ENCODE measurements at regions not wholly inside any gene's neighbourhood (a gene's known extent, or its start where the extent isn't known, plus 50 kb on each side); places are given as distances from the start of the nearest gene placed in this dataset.
"Not testable (repeated sequence)": the region's sequence is repeated elsewhere in the genome, so short reads cannot be mapped to it uniquely, and the experiment has no call there.

DNA sequence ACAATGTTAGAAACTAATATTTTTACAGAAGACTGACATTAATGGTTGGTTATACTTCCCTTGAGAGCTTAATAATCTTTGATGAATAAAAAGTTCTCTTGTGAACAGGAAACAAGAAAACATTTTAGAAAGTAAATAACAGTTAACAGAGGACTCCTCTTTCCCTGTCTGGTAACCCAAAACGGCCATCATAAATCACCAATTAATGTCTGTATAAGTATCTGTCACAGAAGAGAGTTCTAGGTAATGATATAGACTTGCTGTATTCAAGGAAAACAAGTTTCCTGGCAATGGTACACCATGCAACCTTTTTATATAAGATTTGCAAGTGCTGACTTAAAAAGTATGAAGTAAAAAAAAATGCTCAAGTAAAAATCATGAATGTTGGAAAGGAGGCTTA lies 426.7 kb downstream of the SOX2 start:
- no peak for DNase-seq (ENCODE audit: low spot score)

DNA sequence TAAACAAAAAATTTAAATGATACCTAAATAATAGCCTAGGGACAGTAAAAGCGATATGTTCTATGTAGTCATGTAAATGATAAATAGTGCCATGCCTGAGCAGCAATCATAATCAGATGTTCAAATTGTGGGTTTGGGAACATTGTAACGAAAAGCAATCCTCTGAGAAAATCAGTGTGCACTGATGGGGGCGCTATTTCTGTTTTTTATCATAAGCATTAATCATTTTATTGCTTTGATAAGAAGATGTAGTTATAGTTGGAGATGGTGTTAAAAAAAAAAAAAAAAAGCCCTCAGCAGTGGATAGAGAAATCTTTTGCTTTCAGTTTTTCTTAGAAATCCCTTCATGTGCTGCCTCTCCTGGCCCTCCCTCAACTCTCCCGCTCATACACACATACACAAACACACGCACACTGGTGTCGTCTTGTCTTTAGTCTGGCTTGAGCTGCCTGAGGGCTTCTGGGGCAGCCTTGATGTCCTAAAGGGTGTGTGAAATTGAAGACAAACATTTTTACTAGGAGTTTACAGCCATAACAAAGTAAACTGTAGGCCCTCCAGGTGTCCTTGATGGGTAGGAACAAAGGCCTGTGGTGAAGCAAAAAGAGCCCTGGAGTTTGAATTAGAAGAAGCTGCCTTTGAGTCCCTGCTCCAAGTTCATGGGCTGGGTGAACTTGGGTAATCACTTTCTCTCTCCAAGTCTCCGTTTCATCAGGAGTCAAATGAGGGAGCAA lies 428.1 kb downstream of the SOX2 start:
- no peak for DNase-seq (ENCODE audit: low spot score)

DNA sequence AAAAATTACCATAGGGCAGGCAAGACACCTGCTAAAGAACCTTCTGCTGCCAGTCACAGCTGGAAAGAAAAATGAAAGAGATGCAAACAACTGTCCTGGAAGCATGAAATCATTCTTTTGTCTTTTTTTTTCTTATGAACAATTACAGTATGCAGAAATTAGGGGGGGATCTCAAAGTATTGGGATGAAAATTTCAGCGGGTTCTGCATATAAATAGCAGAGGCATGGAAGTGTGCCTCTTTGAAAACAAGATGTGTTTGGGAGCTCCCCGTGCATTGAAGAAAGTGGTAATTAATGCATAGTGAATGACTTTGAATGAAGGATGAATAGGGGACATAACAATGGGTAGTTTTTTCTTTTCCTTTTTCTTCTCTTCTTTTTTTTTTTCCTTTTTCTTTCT lies 431.2 kb downstream of the SOX2 start:
- no peak for DNase-seq (ENCODE audit: low spot score)

DNA sequence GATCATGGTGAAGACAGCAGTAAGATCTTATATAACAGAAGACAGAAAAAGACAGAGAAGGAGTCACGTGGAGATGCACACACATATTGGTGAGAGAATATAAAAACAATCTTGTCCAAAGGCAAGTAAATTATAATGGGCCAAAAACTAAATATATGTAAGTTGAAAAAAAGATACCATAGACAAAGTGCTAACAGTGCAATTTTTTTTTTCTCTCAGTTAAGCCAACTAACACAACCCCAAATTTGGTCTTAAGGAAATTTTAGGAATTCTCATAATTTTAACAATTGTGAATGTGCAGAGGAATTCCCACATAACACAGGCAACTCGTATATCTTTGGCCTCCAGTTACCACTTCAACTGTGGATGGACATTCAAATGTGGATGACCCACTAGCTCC lies 432.2 kb downstream of the SOX2 start:
- DNase-seq (ENCODE audit: low spot score) = no peak

DNA sequence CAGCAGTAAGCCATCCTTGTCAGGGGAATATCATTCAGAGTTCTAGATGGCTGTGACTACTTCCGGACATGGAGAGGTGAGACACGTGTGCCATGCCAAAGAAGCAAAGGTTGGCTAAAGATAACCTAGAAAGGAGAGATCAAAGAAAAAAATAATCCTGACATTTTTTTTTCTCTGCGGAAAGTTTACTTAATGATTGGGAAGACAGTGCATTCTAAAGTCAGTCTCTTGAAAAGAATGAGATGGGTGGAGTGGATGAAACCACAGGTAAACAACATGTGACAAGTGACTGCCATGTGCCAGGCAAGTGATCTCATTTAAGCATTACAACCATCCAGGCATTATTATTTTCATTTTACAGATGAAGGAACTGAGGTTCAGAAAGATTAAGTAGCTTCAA lies 436.6 kb downstream of the SOX2 start:
- no peak for DNase-seq (ENCODE audit: low spot score)

DNA sequence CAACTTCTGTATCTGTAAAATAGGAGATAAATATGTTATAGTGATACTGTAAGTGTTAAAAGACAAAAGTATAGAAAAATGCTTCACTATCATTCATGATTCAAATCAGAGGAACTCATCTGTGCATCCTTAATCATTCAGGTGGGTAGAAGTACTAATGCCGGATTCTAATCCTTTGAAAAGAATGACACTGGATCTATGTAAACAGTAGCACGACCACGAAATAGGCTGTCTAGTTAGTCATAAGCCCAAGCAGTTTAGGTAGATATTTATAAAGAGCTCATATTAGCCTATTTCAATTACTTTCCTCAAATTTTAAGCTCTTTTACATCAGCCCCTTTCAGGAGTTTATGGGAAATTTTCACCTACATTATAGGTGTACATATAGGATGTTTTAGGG lies 437.9 kb downstream of the SOX2 start:
- DNase-seq (ENCODE audit: low spot score) = no peak

DNA sequence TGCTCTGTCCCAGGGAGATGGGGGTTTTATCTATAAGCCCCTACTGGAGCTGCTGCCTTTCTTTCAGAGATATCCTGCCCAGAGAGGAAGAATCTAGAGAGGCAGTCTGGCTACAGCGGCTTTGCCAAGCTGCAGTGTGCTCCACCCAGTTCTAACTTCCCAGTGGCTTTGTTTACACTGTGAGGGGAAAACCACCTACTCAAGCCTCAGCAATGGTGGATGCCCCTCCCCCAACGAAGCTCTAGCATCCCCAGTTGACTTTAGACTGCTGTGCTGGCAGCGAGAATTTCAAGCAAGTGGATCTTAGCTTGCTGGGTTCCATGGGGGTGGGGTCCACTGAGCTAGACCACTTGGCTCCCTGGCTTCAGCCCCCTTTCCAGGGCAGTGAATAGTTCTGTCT lies 444.6 kb downstream of the SOX2 start:
- DNase-seq (ENCODE audit: low spot score) = not testable (repeated sequence)

DNA sequence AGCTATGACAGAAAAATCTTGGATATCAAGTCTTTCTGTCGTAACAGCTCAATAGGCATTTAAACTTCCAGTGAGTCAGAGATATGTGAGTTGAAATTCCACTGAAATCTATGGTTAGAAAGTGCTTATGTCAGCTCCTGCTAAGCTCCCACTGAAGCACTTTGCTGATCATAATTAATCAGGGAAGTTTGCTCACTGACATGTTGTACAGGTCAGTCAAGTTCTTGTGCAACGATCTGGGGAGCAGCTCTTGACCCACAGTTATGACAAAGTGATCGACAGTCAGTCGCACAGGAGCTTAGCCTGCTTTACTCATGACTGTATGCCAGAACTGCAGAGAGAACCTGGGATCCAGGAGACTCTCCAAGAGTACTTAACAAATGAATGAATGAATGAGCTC lies 453.5 kb downstream of the SOX2 start:
- no peak for DNase-seq (ENCODE audit: low spot score)

DNA sequence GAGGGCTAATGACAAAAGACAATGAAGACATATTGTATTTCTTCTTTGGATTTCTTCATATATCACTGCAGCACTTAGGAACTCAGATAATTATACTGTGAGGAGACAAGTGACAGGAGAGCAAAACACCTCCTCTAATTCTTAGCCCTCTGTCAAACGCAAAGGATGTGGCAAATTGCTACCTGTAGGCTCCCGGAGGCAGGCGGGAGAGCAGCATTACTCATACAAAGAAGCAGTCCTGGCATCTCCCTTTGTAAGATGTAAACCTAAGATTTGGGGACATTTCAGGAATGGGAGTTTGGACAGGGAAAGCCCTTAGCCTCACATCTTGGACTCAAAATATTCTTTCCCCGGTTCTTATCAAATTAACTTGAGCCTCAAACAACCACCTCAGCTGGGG lies 460.8 kb downstream of the SOX2 start:
- no peak for DNase-seq (ENCODE audit: low spot score)

DNA sequence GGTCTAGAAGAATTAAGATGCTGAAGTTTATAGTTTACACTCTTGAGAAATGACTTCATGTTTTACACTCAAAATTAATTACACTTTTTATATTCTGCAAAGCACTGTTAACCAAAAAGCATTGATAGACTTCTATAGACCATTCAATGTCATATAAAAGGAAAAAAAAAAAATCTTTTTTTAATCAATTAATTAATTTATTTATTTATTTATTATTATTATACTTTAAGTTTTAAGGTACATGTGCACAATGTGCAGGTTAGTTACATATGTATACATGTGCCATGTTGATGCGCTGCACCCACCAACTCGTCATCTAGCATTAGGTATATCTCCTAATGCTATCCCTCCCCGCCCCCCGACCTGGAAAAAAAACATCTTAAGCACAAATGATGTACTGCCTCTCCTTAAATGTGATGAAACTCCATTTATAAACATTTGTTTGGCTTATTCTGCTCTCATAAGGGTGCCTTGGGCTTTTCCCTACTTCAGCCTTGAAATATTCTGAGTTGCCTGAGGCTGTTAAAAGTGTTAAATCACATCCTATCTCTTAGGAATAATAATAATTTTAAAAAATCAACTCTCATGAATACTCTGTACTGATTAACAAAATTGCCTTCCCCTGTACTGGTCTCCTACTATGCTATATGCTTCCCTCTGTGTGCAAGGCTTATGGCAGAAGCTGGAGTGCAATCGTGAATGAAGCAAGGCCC lies 466.9 kb downstream of the SOX2 start:
- no peak for DNase-seq (ENCODE audit: low spot score)

DNA sequence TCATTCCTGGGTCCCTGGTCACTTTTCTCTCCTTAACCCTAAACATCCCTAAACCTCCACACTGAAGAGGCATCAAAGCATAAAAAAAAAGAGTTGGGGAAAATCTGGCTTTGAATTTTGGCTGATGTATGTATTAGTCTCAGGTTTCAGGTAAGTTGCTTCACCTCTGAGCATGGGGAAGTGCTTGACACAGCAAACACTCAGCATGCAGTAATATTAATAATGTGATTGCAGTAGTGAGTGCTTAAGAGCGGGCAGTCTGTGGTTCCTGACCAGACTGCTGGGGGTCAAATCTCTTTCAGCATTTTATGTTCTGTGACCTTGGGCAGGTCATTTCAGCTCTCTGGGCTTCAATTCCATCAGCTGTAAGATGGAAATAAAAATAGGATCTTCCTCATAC lies 467.9 kb downstream of the SOX2 start:
- no peak for DNase-seq (ENCODE audit: low spot score)

DNA sequence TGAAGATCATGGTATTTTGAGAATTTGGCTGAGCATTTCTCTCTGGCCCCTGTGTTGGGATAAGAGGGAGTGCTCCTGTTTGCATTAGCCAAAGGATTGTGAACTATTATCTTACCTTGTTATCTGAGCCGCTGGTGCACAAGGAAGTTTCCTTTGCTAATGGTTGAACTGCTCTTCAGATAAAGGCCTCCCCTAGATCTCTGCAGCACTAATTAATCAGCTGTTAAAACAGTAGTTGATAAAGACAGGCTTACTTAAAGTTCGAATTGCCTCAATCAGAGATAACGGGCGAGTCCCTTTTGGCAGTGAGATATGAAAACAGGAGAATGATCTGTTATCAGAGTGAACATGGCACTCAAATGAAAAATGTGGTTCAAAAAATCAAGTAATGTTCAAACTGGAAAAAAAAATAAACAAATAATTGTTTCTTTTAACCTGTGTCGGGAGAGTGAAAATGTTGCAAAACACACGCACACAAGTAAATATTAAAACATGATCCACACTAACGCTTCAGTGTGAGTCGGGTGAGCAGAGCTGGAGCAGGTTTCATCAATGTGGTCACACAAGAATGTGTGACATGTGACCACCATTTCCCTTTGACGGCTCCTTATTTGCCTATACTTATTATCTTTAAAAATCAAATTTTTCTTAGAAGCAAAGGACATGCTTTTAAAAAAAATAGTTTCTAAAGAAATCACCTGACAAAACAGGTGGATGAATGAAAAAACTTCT lies 469.1 kb downstream of the SOX2 start:
- DNase-seq (ENCODE audit: low spot score) = no peak

DNA sequence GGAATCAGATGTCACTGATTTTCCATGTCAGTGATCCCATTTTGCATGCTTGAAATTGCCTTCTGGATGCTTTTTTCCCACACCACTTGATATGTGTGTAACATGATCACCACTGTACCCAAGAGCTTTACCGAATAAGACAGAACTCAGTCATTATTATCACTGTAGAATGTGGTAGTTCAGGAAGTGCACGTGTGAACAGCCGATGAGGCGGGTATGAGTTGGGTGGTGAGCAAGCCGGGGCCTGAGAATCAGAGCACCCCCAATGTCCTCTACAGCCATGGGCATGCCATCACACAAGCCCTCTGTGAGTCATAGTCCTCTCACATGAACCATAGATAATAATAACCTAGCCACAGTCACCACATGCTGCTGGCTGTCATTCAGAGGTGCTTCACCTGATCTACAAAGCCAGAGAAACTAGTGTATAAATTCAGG lies 470.8 kb downstream of the SOX2 start:
- no peak for DNase-seq (ENCODE audit: low spot score)

DNA sequence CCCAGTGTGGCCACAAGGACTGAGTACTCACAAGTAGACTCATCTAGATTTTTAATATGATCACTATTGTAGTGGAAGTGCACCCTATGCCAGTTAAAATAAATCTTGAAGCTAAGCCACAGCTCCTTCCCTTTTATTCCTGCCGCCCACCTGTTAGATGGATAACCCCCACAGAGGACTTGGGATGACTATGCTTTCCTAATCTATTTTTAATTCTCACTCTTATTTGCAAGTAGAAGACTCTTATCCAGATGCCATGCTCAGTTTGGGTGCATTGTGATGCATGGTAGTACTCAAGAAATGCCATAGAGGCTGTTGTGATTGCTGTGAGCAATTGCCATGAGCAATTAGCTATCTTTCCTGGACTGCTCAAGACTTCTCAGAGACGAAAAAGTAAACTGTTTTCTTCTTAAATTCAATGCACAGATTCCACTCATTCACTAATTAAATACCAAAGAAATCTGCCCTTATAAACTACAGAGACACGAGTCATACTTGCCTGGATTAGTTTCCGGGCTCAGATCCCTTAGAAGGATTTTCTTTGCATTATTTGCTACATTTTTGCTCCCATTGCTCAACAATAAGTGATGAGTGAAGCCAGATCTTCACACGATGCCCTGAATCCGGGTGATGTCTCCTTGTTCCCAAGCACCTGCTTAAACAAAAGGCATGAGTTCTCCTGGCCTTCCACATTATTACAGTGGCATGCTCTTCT lies 472.1 kb downstream of the SOX2 start:
- DNase-seq (ENCODE audit: low spot score) = no peak

DNA sequence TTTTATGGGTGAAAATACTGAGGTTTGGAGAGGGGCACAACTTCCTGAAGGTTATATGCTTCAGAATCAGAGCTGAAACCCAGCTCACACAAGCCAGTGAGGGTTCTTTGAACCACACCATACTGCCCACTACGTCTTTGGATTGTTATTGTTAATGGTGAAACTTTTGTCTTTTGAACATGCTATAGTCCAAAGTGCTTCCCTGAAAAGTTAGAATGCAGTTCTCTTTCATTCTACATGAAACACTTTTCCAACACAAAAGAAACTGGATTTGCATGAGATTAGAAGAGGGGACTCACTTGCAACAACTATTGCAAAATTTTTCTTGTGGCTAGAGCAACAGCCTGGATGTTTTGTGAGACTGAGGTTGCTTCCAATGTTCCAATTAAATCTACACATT lies 473.6 kb downstream of the SOX2 start:
- no peak for DNase-seq (ENCODE audit: low spot score)

DNA sequence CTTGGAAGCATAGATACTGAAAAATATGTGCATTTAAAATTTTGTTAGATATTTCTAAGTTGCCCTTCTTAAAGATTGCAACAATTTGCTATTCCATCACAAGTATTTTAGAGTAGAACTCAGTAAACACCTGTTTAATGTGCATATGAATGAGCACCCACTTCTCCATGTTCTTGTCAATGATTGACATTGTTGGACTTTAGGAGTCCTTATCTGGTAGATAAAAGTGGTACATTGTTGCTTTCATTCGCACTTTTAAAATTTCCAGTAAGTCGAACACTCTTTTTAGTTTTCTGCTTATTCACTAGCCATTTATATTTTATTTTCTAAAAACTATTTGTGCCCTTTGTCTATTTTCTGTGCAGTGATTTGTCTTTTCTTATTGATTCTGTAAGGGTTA lies 478.3 kb downstream of the SOX2 start:
- no peak for DNase-seq (ENCODE audit: low spot score)

DNA sequence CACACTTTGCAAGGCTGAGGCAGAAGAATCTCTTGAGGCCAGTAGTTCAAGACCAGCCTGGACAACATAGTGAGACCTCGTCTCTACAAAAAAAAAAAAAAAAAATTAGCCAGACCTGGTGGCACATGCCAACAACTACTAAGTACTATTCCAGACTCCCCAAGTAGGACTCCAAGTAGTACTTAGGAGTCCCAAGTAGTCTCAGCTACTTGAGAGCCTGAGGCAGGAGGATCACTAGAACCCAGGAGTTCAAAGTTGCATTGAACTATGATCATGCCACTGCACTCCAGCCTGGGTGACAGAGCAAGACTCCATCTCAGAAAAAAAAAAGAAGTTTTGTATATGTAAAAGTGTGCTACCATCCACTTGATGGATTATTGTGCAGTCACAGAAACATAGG lies 486.6 kb downstream of the SOX2 start:
- no peak for DNase-seq (ENCODE audit: low spot score)

DNA sequence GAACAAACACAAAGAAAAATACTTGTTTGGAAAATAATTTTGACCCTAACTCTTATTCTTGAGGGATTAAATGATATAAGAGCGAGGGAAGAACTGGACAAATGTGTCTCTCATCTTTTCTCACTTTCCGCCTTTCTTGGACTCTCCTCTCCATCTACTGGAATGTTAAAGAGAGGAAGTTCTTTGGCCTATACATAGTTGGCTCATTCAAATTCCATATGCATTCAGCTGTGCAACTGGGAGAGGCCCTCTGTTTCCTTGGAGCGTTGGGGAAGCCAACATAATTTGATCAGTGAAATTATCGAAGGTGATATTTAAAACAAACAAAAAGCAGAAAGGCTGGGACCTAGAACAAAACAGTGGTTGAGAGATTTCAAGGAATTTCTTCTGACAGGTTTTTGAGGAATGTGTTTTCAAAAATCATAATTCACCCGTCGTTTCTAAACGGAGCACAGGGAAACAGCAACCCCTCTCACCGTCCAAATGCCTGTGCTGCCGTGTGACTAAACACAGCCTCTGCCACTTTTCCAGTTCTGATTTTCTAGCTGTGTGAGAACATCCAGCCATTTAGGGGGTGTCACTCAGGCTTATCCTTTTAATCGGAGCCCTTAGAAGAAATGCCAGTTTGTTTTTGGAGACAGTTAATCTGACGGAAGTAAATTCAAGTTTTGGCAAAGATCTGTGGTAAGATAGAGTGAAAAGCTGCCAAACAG lies 489.9 kb downstream of the SOX2 start:
- no peak for DNase-seq (ENCODE audit: low spot score)

DNA sequence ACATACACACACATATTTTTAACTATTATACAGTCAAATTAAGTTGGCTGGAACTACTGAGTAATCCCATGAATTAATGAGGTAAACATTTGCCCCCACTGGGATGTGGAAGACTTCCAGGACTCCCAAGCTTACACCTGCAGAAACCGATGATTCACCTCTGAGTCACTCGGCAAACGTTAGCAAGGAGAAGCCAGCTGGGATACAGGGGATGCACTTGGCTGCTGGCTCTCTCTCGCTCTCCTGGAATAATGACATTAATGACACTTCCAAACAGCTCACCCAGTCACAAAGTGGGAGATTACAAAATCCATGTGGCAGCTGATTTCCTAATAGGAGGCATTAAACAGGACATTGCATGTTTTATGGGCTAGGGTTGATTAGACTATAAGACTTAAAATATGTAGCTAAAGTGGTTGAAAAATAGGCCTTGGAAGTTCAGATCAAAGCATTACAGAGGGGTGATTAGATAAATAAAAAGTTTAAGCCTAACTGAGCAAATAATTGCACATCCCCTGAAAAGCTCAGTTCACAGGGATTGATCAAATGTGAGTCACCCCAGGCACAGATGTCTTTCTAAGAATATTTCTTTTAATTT lies 500.9 kb downstream of the SOX2 start:
- no peak for DNase-seq (ENCODE audit: low spot score)

DNA sequence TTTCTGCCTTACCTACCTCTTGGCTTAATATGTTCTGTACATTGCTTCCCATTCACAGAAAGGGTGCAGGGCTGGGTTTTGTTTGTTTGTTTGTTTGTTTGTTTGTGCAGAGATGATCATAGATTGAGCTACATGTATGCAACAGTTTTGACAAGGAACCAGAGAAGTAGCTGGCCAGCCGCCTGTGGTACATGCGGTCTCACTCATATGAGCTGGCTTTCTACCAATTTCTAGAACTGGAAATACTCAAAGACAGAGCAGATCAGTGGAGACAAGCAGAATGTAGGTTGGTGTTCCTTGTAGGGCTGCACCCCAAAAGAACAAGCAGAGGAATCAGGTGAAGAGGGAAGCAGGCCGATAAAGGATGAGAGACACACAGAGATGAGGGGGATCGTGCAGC lies 502.7 kb downstream of the SOX2 start:
- no peak for DNase-seq (ENCODE audit: low spot score)

DNA sequence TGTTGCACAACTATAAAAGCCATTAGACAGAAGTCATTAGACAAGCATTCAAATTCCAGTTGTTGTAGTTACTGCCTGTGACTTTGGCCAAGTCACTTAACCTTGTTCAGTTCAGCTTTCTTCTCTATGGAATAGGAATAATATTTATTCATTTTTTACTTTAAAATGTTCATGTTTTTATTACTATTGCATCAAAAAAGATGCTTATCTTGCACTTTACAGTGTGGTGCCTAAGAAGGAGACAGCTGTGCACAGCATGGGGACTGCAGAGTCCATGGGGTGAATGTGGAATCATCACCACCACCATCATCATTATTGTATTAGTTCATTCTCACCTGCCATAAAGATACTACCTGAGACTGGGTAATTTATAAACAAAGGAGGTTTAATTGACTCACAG lies 504.2 kb downstream of the SOX2 start:
- DNase-seq (ENCODE audit: low spot score) = no peak
